ENCODE measurements at regions not wholly inside any gene's neighbourhood (a gene's known extent, or its start where the extent isn't known, plus 50 kb on each side); places are given as distances from the start of the nearest gene placed in this dataset.

DNA sequence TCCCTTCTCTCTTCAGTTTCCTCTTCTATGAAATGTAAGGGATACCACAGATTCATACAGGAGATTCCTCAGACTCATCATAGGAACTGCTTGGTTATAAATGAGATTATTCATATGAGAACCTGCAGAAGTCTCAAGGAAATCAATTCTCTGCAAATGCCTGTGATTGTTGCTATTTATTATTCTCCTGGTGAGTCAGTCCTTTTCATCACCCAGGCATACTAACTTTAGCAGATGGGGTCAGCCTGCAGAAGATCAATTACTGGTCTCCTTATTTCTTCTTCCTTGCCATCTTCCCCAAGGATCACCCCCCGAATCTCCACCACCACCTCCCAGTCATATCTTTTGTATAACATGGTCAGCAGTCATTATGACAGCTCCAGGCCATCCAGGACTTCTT, 53.8 kb upstream of the DCP1A start:
- TF ChIP-seq, protein P1, sequence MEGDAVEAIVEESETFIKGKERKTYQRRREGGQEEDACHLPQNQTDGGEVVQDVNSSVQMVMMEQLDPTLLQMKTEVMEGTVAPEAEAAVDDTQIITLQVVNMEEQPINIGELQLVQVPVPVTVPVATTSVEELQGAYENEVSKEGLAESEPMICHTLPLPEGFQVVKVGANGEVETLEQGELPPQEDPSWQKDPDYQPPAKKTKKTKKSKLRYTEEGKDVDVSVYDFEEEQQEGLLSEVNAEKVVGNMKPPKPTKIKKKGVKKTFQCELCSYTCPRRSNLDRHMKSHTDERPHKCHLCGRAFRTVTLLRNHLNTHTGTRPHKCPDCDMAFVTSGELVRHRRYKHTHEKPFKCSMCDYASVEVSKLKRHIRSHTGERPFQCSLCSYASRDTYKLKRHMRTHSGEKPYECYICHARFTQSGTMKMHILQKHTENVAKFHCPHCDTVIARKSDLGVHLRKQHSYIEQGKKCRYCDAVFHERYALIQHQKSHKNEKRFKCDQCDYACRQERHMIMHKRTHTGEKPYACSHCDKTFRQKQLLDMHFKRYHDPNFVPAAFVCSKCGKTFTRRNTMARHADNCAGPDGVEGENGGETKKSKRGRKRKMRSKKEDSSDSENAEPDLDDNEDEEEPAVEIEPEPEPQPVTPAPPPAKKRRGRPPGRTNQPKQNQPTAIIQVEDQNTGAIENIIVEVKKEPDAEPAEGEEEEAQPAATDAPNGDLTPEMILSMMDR (IDR thresholded peaks at IDR 0.05; ENCODE audit: extremely low read depth in 1 of 2, insufficient read depth in 1 of 2, low read depth in 1 of 2, low read length in 2 of 2) = no peak
- TF ChIP-seq POLR2A (IDR thresholded peaks at IDR 0.05; ENCODE audit: low read depth, low read length) = no peak
- TF ChIP-seq POLR2AphosphoS5 (IDR thresholded peaks at IDR 0.05; ENCODE audit: insufficient read depth, low read depth, low read length) = no peak

Measured in endothelial cell of umbilical vein (primary cell).